ENCODE measurements at regions not wholly inside any gene's neighbourhood (a gene's known extent, or its start where the extent isn't known, plus 50 kb on each side); places are given as distances from the start of the nearest gene placed in this dataset.

DNA sequence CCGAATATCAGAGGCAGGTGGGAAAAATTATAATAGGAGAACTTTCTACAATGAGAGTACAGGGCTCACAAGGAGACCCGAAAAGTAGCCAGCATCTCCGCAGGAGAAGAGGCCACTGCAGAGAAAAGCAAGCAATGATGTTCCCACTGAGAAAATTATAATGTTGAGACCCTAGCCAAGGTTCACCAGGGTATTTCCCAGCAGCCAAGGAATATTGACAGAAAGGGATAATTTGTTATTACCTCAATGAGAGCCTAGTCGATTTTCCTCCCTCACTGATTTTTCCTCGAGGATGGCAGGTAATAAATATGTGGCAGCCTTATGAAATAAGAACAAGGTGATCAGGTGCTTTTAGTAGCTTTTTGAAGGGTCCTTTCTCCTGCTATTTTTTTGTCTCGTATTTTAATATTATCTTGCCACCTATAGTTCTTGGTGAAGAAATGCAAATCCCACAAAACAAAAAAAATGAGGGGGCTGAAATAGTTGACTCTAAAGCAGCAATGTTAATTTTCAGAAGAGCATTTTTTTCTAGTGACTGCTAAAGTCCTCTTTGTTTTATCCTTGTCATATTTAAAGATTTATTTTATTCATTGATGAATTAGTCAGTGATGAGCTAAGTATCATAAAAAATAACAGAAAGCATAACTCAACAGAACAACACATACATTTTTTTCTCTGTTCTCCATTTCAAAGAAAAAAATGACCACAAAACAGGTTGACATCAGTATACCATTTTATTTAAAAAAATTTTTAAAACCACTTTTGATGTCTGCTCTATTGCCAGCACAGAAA lies 215.4 kb downstream of the KCNE4 start:
- H3K14ac ChIP-seq (ENCODE audit: insufficient read depth, low read length) = no peak overlapping the region
- no peak overlapping the region for H4K5ac ChIP-seq (ENCODE audit: insufficient read length, low read depth, low read length)
- no peak overlapping the region for H2BK15ac ChIP-seq (ENCODE audit: low read depth, low read length)
- H3T11ph ChIP-seq (ENCODE audit: low read length) = no peak overlapping the region
- no peak overlapping the region for H2BK120ac ChIP-seq (ENCODE audit: low read depth, low read length, poor library complexity, severe bottlenecking)
- H2BK20ac ChIP-seq (ENCODE audit: low read depth, low read length, poor library complexity, severe bottlenecking) = no peak overlapping the region
- H3K18ac ChIP-seq (ENCODE audit: insufficient read length, low read depth, low read length) = no peak overlapping the region
- H3K23ac ChIP-seq (ENCODE audit: insufficient read length, low read depth, low read length) = no peak overlapping the region
- H2AFZ ChIP-seq (ENCODE audit: low read length) = no peak overlapping the region
- H2BK12ac ChIP-seq (ENCODE audit: insufficient read length, low read depth, low read length) = no peak overlapping the region
- H3K9me3 ChIP-seq (ENCODE audit: control insufficient read depth, low read depth, low read length) = no peaks in the 10 kb centered on the region
- no peak overlapping the region for H4K8ac ChIP-seq (replicated peaks; ENCODE audit: insufficient read length, low read depth, low read length)
- no peaks in the 10 kb centered on the region for H3K79me2 ChIP-seq (ENCODE audit: insufficient read depth, low read length)
- no peaks in the 10 kb centered on the region for H3K23me2 ChIP-seq (ENCODE audit: insufficient read length, low read depth, low read length, poor library complexity, severe bottlenecking)
- H3K79me1 ChIP-seq (ENCODE audit: insufficient read depth, low read depth, low read length, poor library complexity, severe bottlenecking) = no peaks in the 10 kb centered on the region
- H3K9me3 Mint-ChIP-seq = no peaks in the 10 kb centered on the region
- H3K4ac ChIP-seq (ENCODE audit: low read depth, low read length) = no peak overlapping the region
- H2AK5ac ChIP-seq (ENCODE audit: insufficient read length, low read length) = no peak overlapping the region
- H4K91ac ChIP-seq (ENCODE audit: insufficient read length, low read depth, low read length) = no peak overlapping the region
- H3K27ac Mint-ChIP-seq = no peak overlapping the region; a peak in 1 of 7 replicates
- H3K4me1 Mint-ChIP-seq = peaks cover 0 to 6% of the 10 kb centered on the region in 2 experiments; a peak in 2 of 4 replicates
- H3K9ac ChIP-seq (ENCODE audit: extremely low read depth, insufficient read length, low read length) = no peak overlapping the region
- no peaks in the 10 kb centered on the region for H3K27me3 ChIP-seq (ENCODE audit: insufficient read depth, low read length)
- H3K27me3 Mint-ChIP-seq (ENCODE audit: low read depth) = peaks cover 2% of the 10 kb centered on the region; the same call in 1 of the 2 replicates
- H3K4me2 ChIP-seq (ENCODE audit: insufficient read depth, insufficient read length, low read length) = no peak overlapping the region
- no CpG with 5 or more reads among the region's 6 CpGs for WGBS (ENCODE audit: extremely low coverage, insufficient read length, low lambda C conversion rate)
- H2BK5ac ChIP-seq (ENCODE audit: insufficient read length, low read length) = no peak overlapping the region
- no peak for TF ChIP-seq CTCF (conservative IDR thresholded peaks at IDR 0.05)
- no peak overlapping the region for H3K4me3 Mint-ChIP-seq
- DNase-seq = no peak
- H3K56ac ChIP-seq (ENCODE audit: insufficient read length, low read depth, low read length) = no peak overlapping the region
- H3K27ac ChIP-seq (ENCODE audit: insufficient read length, low read depth, low read length) = no peak overlapping the region
- no peaks in the 10 kb centered on the region for H4K20me1 ChIP-seq (ENCODE audit: control insufficient read depth, insufficient read depth, insufficient read length)
- no peaks in the 10 kb centered on the region for H3K4me1 ChIP-seq (ENCODE audit: insufficient read depth, low read length)
- H3K36me3 Mint-ChIP-seq (ENCODE audit: insufficient read depth in 1 of 3, low read depth in 3 of 3) = no peaks in the 10 kb centered on the region

Measured in H9 (cell line).